ENCODE measurements at regions not wholly inside any gene's neighbourhood (a gene's known extent, or its start where the extent isn't known, plus 50 kb on each side); places are given as distances from the start of the nearest gene placed in this dataset.

DNA sequence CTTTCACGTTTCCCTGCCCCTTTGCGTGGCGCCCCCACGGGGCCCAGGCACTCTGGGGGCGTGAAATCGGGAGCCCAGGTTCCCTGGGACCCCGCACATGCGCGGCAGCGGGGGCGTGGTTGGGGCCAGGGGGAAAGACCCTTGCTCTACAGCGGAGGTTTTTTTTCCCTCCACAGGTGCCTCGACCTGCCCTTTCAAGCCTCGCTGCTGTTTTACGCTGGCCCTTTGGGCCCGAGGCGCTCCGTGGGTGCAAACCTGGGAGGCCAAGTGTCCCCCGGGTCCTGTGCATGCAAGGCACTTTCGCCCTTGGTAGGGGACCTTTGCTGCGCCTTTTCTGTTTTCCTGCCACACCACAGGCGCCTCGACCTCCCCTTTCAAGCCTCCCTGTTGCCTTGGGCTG is 329.8 kb downstream of the ALG10 start:
- Histone ChIP-seq H3K27me3 (ENCODE audit: control insufficient read depth in 4 of 4, insufficient read depth in 4 of 4, low read length in 3 of 4) (no peaks in the 10 kb centered on the region), H3K4me1 (ENCODE audit: control insufficient read depth in 4 of 4, insufficient read depth in 4 of 4, low read length in 3 of 4) (no peaks in the 10 kb centered on the region), H3K4me3 (ENCODE audit: low read depth in 1 of 3, low read length in 3 of 3) (no peak overlapping the region), H3K9me3 (ENCODE audit: control insufficient read depth in 4 of 4, low read length in 3 of 4) (peaks cover 0 to 4% (median 0%) of the 10 kb centered on the region in 4 donors), H3K36me3 (ENCODE audit: control insufficient read depth in 4 of 4, insufficient read depth in 3 of 4, low read depth in 1 of 4, low read length in 3 of 4) (no peaks in the 10 kb centered on the region), H3K9ac (ENCODE audit: low read depth in 1 of 2, low read length in 2 of 2) (no peak overlapping the region), H3K27ac (ENCODE audit: low read depth in 1 of 2, low read length in 2 of 2) (no peak overlapping the region)
- WGBS = 42% methylated on average over 23 of the region's 23 CpGs
- TF ChIP-seq RXRA (IDR thresholded peaks at IDR 0.05) = no peak
- no peak for TF ChIP-seq JUND (IDR thresholded peaks at IDR 0.05)
- TF ChIP-seq FOXA2 (IDR thresholded peaks at IDR 0.05) = no peak
- TF ChIP-seq, protein P1, sequence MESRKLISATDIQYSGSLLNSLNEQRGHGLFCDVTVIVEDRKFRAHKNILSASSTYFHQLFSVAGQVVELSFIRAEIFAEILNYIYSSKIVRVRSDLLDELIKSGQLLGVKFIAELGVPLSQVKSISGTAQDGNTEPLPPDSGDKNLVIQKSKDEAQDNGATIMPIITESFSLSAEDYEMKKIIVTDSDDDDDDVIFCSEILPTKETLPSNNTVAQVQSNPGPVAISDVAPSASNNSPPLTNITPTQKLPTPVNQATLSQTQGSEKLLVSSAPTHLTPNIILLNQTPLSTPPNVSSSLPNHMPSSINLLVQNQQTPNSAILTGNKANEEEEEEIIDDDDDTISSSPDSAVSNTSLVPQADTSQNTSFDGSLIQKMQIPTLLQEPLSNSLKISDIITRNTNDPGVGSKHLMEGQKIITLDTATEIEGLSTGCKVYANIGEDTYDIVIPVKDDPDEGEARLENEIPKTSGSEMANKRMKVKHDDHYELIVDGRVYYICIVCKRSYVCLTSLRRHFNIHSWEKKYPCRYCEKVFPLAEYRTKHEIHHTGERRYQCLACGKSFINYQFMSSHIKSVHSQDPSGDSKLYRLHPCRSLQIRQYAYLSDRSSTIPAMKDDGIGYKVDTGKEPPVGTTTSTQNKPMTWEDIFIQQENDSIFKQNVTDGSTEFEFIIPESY (IDR thresholded peaks at IDR 0.05) = no peak
- no peak for TF ChIP-seq YY1 (IDR thresholded peaks at IDR 0.05)
- TF ChIP-seq HNF4A (conservative IDR thresholded peaks at IDR 0.05) = no peak
- TF ChIP-seq TAF1 (conservative IDR thresholded peaks at IDR 0.05) = no peak
- no peak for TF ChIP-seq RAD21 (IDR thresholded peaks at IDR 0.05)
- TF ChIP-seq, protein P2, sequence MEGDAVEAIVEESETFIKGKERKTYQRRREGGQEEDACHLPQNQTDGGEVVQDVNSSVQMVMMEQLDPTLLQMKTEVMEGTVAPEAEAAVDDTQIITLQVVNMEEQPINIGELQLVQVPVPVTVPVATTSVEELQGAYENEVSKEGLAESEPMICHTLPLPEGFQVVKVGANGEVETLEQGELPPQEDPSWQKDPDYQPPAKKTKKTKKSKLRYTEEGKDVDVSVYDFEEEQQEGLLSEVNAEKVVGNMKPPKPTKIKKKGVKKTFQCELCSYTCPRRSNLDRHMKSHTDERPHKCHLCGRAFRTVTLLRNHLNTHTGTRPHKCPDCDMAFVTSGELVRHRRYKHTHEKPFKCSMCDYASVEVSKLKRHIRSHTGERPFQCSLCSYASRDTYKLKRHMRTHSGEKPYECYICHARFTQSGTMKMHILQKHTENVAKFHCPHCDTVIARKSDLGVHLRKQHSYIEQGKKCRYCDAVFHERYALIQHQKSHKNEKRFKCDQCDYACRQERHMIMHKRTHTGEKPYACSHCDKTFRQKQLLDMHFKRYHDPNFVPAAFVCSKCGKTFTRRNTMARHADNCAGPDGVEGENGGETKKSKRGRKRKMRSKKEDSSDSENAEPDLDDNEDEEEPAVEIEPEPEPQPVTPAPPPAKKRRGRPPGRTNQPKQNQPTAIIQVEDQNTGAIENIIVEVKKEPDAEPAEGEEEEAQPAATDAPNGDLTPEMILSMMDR (IDR thresholded peaks at IDR 0.05; ENCODE audit: low read depth, low read length, missing input control) = no peak
- TF ChIP-seq, protein P3, sequence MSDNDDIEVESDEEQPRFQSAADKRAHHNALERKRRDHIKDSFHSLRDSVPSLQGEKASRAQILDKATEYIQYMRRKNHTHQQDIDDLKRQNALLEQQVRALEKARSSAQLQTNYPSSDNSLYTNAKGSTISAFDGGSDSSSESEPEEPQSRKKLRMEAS (IDR thresholded peaks at IDR 0.05) = no peak
- no peak for TF ChIP-seq HNF4G (IDR thresholded peaks at IDR 0.05)
- no peak for TF ChIP-seq SP1 (IDR thresholded peaks at IDR 0.05)
- no peak for TF ChIP-seq EGR1 (IDR thresholded peaks at IDR 0.05; ENCODE audit: low read depth in 2 of 2)
- TF ChIP-seq, protein P4, sequence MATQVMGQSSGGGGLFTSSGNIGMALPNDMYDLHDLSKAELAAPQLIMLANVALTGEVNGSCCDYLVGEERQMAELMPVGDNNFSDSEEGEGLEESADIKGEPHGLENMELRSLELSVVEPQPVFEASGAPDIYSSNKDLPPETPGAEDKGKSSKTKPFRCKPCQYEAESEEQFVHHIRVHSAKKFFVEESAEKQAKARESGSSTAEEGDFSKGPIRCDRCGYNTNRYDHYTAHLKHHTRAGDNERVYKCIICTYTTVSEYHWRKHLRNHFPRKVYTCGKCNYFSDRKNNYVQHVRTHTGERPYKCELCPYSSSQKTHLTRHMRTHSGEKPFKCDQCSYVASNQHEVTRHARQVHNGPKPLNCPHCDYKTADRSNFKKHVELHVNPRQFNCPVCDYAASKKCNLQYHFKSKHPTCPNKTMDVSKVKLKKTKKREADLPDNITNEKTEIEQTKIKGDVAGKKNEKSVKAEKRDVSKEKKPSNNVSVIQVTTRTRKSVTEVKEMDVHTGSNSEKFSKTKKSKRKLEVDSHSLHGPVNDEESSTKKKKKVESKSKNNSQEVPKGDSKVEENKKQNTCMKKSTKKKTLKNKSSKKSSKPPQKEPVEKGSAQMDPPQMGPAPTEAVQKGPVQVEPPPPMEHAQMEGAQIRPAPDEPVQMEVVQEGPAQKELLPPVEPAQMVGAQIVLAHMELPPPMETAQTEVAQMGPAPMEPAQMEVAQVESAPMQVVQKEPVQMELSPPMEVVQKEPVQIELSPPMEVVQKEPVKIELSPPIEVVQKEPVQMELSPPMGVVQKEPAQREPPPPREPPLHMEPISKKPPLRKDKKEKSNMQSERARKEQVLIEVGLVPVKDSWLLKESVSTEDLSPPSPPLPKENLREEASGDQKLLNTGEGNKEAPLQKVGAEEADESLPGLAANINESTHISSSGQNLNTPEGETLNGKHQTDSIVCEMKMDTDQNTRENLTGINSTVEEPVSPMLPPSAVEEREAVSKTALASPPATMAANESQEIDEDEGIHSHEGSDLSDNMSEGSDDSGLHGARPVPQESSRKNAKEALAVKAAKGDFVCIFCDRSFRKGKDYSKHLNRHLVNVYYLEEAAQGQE (IDR thresholded peaks at IDR 0.05) = no peak
- no peak for DNase-seq (ENCODE audit: low spot score)

DNA sequence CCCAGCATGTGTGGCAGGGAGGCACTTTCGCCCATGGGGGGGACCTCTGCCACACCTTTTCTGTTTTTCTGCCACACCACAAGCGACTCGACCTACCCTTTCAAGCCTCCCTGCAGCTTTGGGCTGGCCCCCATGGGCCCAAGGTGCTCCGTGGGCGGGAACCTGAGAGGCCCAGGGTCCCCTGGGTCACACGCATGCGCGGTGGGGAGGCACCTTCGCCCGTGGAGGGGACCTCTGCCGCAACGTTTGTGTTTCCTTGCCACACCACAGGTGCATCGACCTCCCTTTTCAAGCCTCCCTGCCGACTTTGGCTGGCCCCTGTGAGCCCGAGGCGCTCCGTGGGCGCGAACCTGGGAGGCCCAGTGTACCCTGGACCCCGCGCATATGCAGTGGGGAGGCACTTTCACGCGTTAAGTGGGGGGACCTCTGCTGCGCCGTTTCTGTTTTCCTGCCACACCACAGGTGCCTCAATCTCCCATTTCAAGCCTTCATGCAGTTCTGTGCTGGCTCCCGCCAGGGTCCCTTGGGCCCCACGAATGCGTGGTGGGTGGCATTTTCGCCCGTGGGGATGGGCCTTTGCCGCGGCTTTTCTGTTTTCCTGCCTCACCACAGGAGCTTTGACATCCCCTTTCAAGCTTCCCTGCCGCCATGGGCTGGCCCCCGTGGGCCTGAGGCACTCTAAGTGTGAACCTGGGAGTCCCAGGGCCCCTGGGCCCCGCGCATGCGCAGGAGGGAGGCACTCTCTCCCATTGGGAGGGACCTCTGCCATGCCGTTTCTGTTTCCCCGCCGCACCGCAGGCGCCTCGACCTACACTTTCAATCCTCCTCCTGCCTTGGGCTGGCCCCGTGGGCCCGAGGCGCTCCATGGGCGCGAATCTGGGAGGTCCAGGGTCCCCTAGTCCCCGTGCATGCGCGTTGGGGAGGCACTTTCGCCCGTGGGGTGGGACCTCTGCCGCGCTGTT is 332.2 kb downstream of the ALG10 start:
- 50% methylated on average over 55 of the region's 55 CpGs for WGBS
- H3K4me1 ChIP-seq (ENCODE audit: control insufficient read depth in 4 of 4, insufficient read depth in 4 of 4, low read length in 3 of 4) = no peaks in the 10 kb centered on the region
- TF ChIP-seq, protein P3 (IDR thresholded peaks at IDR 0.05) = no peak
- TF ChIP-seq, protein P2 (IDR thresholded peaks at IDR 0.05; ENCODE audit: low read depth, low read length, missing input control) = no peak
- TF ChIP-seq YY1 (IDR thresholded peaks at IDR 0.05) (no peak), RXRA (IDR thresholded peaks at IDR 0.05) (no peak), FOXA1 (IDR thresholded peaks at IDR 0.05) (no peak), EGR1 (IDR thresholded peaks at IDR 0.05; ENCODE audit: low read depth in 2 of 2) (no peak), RAD21 (IDR thresholded peaks at IDR 0.05) (no peak), HNF4A (conservative IDR thresholded peaks at IDR 0.05) (no peak), HNF4G (IDR thresholded peaks at IDR 0.05) (no peak), NR2F2 (IDR thresholded peaks at IDR 0.05) (no peak)
- H3K4me3 ChIP-seq (ENCODE audit: low read depth in 1 of 3, low read length in 3 of 3) = no peak overlapping the region
- H3K27ac ChIP-seq (ENCODE audit: low read depth in 1 of 2, low read length in 2 of 2) = no peak overlapping the region
- H3K9ac ChIP-seq (ENCODE audit: low read depth in 1 of 2, low read length in 2 of 2) = no peak overlapping the region
- H3K9me3 ChIP-seq (ENCODE audit: control insufficient read depth in 4 of 4, low read length in 3 of 4) = peaks cover 0 to 13% (median 3%) of the 10 kb centered on the region in 4 donors
- H3K27me3 ChIP-seq (ENCODE audit: control insufficient read depth in 4 of 4, insufficient read depth in 4 of 4, low read length in 3 of 4) = no peaks in the 10 kb centered on the region
- H3K36me3 ChIP-seq (ENCODE audit: control insufficient read depth in 4 of 4, insufficient read depth in 3 of 4, low read depth in 1 of 4, low read length in 3 of 4) = no peaks in the 10 kb centered on the region
- DNase-seq (ENCODE audit: low spot score) = no peak
